ENCODE measurements at regions not wholly inside any gene's neighbourhood (a gene's known extent, or its start where the extent isn't known, plus 50 kb on each side); places are given as distances from the start of the nearest gene placed in this dataset.

GRCh38 chr1:234851450-234852438 lies 241.8 kb upstream of the IRF2BP2 start:
- TF ChIP-seq CTCF (IDR thresholded peaks at IDR 0.05; ENCODE audit: poor library complexity, severe bottlenecking): no peak
- no peak for TF ChIP-seq EZH2 (IDR thresholded peaks at IDR 0.05; ENCODE audit: borderline replicate concordance, insufficient read depth, low read length, poor library complexity, severe bottlenecking)
- no peak for TF ChIP-seq POLR2AphosphoS5 (IDR thresholded peaks at IDR 0.05)
- no peak for TF ChIP-seq SMC3 (conservative IDR thresholded peaks at IDR 0.05; ENCODE audit: poor library complexity)
- TF ChIP-seq MXI1 (conservative IDR thresholded peaks at IDR 0.05; ENCODE audit: poor library complexity, severe bottlenecking): no peak
- no peak for TF ChIP-seq TAF1 (IDR thresholded peaks at IDR 0.05; ENCODE audit: low read depth)
- no peak for TF ChIP-seq REST (IDR thresholded peaks at IDR 0.05; ENCODE audit: borderline replicate concordance)
- TF ChIP-seq RAD21 (conservative IDR thresholded peaks at IDR 0.05): no peak
- no peak for TF ChIP-seq EP300 (conservative IDR thresholded peaks at IDR 0.05; ENCODE audit: poor library complexity, severe bottlenecking)
- Histone ChIP-seq H4K20me1 (ENCODE audit: insufficient read depth) (no peaks in the 10 kb centered on the region), H3K9ac (ENCODE audit: low read length) (no peak overlapping the region), H3K9me2 (ENCODE audit: insufficient read depth, low read length) (no peaks in the 10 kb centered on the region), H3K36me3 (ENCODE audit: insufficient read depth, low read length) (no peaks in the 10 kb centered on the region), H3K4me3 (ENCODE audit: low read length) (no peak overlapping the region), H3K79me2 (replicated peaks; ENCODE audit: insufficient read depth, low read length) (no peaks in the 10 kb centered on the region), H3K9me3 (ENCODE audit: low read length) (no peaks in the 10 kb centered on the region), H3K27me3 (ENCODE audit: insufficient read depth, low read depth, low read length) (no peaks in the 10 kb centered on the region), H3K27ac (ENCODE audit: low read length) (no peak overlapping the region), H2AFZ (ENCODE audit: low read depth, low read length) (no peak overlapping the region), H3K4me2 (ENCODE audit: low read length) (no peak overlapping the region), H3F3A (ENCODE audit: insufficient read depth, low read length, poor library complexity, severe bottlenecking) (no peaks in the 10 kb centered on the region)

- TF ChIP-seq MXI1 (conservative IDR thresholded peaks at IDR 0.05; ENCODE audit: poor library complexity, severe bottlenecking): no peak
- TF ChIP-seq TAF1 (IDR thresholded peaks at IDR 0.05; ENCODE audit: low read depth): no peak
- TF ChIP-seq RAD21 (conservative IDR thresholded peaks at IDR 0.05): no peak
- TF ChIP-seq EZH2 (IDR thresholded peaks at IDR 0.05; ENCODE audit: borderline replicate concordance, insufficient read depth, low read length, poor library complexity, severe bottlenecking): no peak
- no peak for TF ChIP-seq EP300 (conservative IDR thresholded peaks at IDR 0.05; ENCODE audit: poor library complexity, severe bottlenecking)
- no peak for TF ChIP-seq POLR2AphosphoS5 (IDR thresholded peaks at IDR 0.05)
- no peak for TF ChIP-seq REST (IDR thresholded peaks at IDR 0.05; ENCODE audit: borderline replicate concordance)
- TF ChIP-seq SMC3 (conservative IDR thresholded peaks at IDR 0.05; ENCODE audit: poor library complexity): no peak
- no peak for TF ChIP-seq CTCF (IDR thresholded peaks at IDR 0.05; ENCODE audit: poor library complexity, severe bottlenecking)
- no peak overlapping the region for H3K27ac ChIP-seq (ENCODE audit: low read length)
- H3K9ac ChIP-seq (ENCODE audit: low read length): no peak overlapping the region
- H3K4me3 ChIP-seq (ENCODE audit: low read length): no peak overlapping the region
- H3K9me3 ChIP-seq (ENCODE audit: low read length): no peaks in the 10 kb centered on the region
- H3K36me3 ChIP-seq (ENCODE audit: insufficient read depth, low read length): no peaks in the 10 kb centered on the region
- H3K9me2 ChIP-seq (ENCODE audit: insufficient read depth, low read length): no peaks in the 10 kb centered on the region
- no peak overlapping the region for H2AFZ ChIP-seq (ENCODE audit: low read depth, low read length)
- no peak overlapping the region for H3K4me2 ChIP-seq (ENCODE audit: low read length)
- H3K27me3 ChIP-seq (ENCODE audit: insufficient read depth, low read depth, low read length): no peaks in the 10 kb centered on the region
- no peaks in the 10 kb centered on the region for H3K79me2 ChIP-seq (replicated peaks; ENCODE audit: insufficient read depth, low read length)
- no peaks in the 10 kb centered on the region for H4K20me1 ChIP-seq (ENCODE audit: insufficient read depth)
- no peaks in the 10 kb centered on the region for H3F3A ChIP-seq (ENCODE audit: insufficient read depth, low read length, poor library complexity, severe bottlenecking)
Measured at GRCh38 chr1:234849832-234850231, 239.9 kb upstream of the IRF2BP2 start.

Data from neural cell (in vitro differentiated cells).